Fibroblast of lung (primary cell): ENCODE measurements at regions not wholly inside any gene's neighbourhood (a gene's known extent, or its start where the extent isn't known, plus 50 kb on each side); places are given as distances from the start of the nearest gene placed in this dataset.

Experiments
- DNase-seq, 2 donors: peaks; one replicate each; pipeline versions ENCODE4 v3.0.0 to v3.0.0-alpha.2; 2010; ENCODE audit warnings: low read depth in 2 of 2
- H2AFZ ChIP-seq: 2 replicates; pipeline ENCODE4 v1.5.1; 2012; ENCODE audit warnings: low read length, control low read depth, inconsistent platforms
- H3K27ac ChIP-seq: 2 replicates; pipeline ENCODE4 v1.5.1; 2011; ENCODE audit warnings: low read length, control low read depth; ENCODE audit not compliant: insufficient read depth
- H3K27me3 ChIP-seq: 2 replicates; pipeline ENCODE4 v1.5.1; 2011; ENCODE audit warnings: mild to moderate bottlenecking, low read length; ENCODE audit not compliant: control insufficient read depth, insufficient read depth
- H3K36me3 ChIP-seq: 2 replicates; pipeline ENCODE4 v1.5.1; 2011; ENCODE audit warnings: low read length; ENCODE audit not compliant: control insufficient read depth, insufficient read depth
- H3K4me1 ChIP-seq: 2 replicates; pipeline ENCODE4 v1.5.1; 2011; ENCODE audit warnings: low read length; ENCODE audit not compliant: control insufficient read depth, insufficient read depth; ENCODE audit errors: extremely low read depth
- H3K4me2 ChIP-seq: 2 replicates; pipeline ENCODE4 v1.5.1; 2011; ENCODE audit warnings: low read length, control low read depth; ENCODE audit not compliant: insufficient read depth; ENCODE audit errors: extremely low read depth
- H3K4me3 ChIP-seq, 4 experiments: fragments of 200-600 bp in 1 of 4; sonication (generic) in 1 of 4; replicated peaks in 1 of 4; 2 replicates each; pipeline ENCODE4 v1.5.1; 2011 to 2016; ENCODE audit warnings: low read length in 4 of 4, low read depth in 3 of 4, mild to moderate bottlenecking in 3 of 4, control low read depth in 2 of 4, inconsistent platforms in 1 of 4, mixed read lengths in 1 of 4; ENCODE audit not compliant: insufficient read depth in 1 of 4; ENCODE audit errors: control extremely low read depth in 1 of 4
- H3K79me2 ChIP-seq: 2 replicates; pipeline ENCODE4 v1.5.1; 2012; ENCODE audit warnings: mild to moderate bottlenecking, low read length, inconsistent platforms; ENCODE audit not compliant: control insufficient read depth, insufficient read depth
- H3K9ac ChIP-seq: 2 replicates; pipeline ENCODE4 v1.5.1; 2011; ENCODE audit warnings: mild to moderate bottlenecking, low read length, control low read depth; ENCODE audit not compliant: insufficient read depth
- H3K9me3 ChIP-seq: 2 replicates; pipeline ENCODE4 v1.5.1; 2012; ENCODE audit warnings: low read depth, low read length; ENCODE audit not compliant: control insufficient read depth, insufficient read depth
- H4K20me1 ChIP-seq: 2 replicates; pipeline ENCODE4 v1.5.1; 2011; ENCODE audit warnings: low read length; ENCODE audit not compliant: control insufficient read depth, insufficient read depth; ENCODE audit errors: extremely low read depth
- EZH2 ChIP-seq: IDR thresholded peaks from 2 replicates; pipeline ENCODE4 v1.5.1; 2012; ENCODE audit warnings: low read length, control low read depth, mild to moderate bottlenecking; ENCODE audit errors: missing control alignments
- TF ChIP-seq, protein P1 (sequence below), 2 donors: IDR thresholded peaks in 1 of 2; conservative IDR thresholded peaks in 1 of 2; 1 replicate in 1 of 2; 2 replicates in 1 of 2; pipeline ENCODE4 v1.5.1; 2011 to 2012; ENCODE audit warnings: low read length in 2 of 2, control low read depth in 1 of 2, inconsistent platforms in 1 of 2, low read depth in 1 of 2, mild to moderate bottlenecking in 1 of 2

DNA sequence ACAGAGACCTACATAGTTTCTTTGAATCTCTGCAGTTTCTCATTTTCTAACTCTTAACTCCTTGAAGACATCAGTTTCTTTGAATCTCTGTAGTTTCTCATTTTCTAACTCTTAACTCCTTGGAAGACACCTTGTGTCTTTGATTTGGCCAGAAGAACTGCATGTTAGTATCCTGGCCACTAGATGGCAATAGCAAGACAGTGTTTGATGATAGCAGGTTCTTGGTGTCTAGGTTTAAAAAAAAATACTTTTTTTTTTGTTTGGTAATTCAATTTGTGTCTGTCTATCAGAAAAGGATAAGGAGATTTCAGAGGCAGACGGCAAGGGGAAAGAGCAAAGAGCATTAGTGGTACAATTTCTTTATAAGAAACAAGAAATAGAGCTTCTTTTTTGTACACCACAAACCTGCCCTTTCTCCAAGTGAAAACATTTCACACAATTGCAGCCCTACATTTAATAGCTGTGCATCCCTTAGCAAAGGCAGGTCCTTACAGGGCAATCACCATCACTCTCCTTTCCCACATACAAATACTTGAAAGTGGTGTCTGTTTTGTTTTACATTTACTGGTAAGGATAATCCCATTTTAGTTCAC, 1324.9 kb upstream of the CDH8 start:
- H3K36me3 ChIP-seq = no peaks in the 10 kb centered on the region
- peak; percentile 47 to 73 for DNase-seq
- no peak overlapping the region for H3K4me2 ChIP-seq
- H3K79me2 ChIP-seq = no peaks in the 10 kb centered on the region
- H3K9ac ChIP-seq = no peak overlapping the region
- H3K4me3 ChIP-seq = no peak overlapping the region
- no peak overlapping the region for H2AFZ ChIP-seq
- no peaks in the 10 kb centered on the region for H3K4me1 ChIP-seq
- H4K20me1 ChIP-seq = no peaks in the 10 kb centered on the region
- TF ChIP-seq, protein P1, sequence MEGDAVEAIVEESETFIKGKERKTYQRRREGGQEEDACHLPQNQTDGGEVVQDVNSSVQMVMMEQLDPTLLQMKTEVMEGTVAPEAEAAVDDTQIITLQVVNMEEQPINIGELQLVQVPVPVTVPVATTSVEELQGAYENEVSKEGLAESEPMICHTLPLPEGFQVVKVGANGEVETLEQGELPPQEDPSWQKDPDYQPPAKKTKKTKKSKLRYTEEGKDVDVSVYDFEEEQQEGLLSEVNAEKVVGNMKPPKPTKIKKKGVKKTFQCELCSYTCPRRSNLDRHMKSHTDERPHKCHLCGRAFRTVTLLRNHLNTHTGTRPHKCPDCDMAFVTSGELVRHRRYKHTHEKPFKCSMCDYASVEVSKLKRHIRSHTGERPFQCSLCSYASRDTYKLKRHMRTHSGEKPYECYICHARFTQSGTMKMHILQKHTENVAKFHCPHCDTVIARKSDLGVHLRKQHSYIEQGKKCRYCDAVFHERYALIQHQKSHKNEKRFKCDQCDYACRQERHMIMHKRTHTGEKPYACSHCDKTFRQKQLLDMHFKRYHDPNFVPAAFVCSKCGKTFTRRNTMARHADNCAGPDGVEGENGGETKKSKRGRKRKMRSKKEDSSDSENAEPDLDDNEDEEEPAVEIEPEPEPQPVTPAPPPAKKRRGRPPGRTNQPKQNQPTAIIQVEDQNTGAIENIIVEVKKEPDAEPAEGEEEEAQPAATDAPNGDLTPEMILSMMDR (conservative IDR thresholded peaks at IDR 0.05 in 1 of 2, IDR thresholded peaks at IDR 0.05 in 1 of 2; ENCODE audit: low read depth in 1 of 2, low read length in 2 of 2) = peak; percentile 85 to 87
- TF ChIP-seq EZH2 = no peak
- no peaks in the 10 kb centered on the region for H3K9me3 ChIP-seq
- H3K27me3 ChIP-seq = no peaks in the 10 kb centered on the region
- no peak overlapping the region for H3K27ac ChIP-seq

DNA sequence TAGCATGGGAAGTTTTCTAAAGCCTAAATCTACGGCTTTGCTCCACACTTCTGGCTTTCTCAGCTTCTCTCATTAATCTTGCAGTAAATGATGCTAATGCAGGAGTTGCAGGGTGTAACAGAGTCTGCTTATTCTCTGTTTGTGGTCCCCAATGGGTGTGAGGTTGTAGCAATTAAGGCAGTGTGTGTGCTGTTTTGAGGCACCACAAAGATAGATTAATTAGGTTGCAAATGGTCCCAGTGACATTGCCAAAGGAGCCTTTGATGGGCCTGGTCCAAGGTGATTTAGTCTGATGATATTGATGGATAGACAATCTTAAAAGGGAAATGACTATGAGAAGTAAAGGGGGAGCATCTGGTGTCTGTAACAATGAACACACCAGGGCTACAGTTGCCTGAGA, 1313.7 kb upstream of the CDH8 start:
- H3K4me3 ChIP-seq = no peak overlapping the region
- DNase-seq = no peak
- H3K9me3 ChIP-seq = no peaks in the 10 kb centered on the region
- H3K27ac ChIP-seq = no peak overlapping the region
- no peak overlapping the region for H3K4me2 ChIP-seq
- H3K79me2 ChIP-seq = no peaks in the 10 kb centered on the region
- no peak overlapping the region for H2AFZ ChIP-seq
- no peak overlapping the region for H3K9ac ChIP-seq
- no peaks in the 10 kb centered on the region for H3K27me3 ChIP-seq
- H3K4me1 ChIP-seq = no peaks in the 10 kb centered on the region
- H3K36me3 ChIP-seq = no peaks in the 10 kb centered on the region
- H4K20me1 ChIP-seq = no peaks in the 10 kb centered on the region
- TF ChIP-seq EZH2 = no peak
- TF ChIP-seq, protein P1 (conservative IDR thresholded peaks at IDR 0.05 in 1 of 2, IDR thresholded peaks at IDR 0.05 in 1 of 2; ENCODE audit: low read depth in 1 of 2, low read length in 2 of 2) = no peak

DNA sequence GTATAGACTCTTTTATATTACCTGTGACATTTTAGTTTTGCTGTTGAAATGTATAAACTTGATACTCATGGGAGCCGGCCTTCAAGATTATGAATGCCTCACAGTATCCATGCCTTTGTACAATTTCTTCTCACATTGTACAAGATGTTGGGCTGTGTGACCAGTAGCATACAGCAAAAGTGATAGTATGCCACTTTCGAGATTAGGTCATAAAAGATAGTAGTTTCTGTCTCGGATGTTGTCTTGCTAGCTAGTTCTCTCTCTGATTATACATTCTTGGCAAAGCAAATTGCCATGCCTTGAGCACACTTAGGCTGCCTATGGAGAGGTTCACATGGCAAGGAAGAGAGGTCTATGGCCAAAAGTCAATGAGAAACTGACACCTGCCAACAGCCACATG, 1309.8 kb upstream of the CDH8 start:
- H4K20me1 ChIP-seq = no peaks in the 10 kb centered on the region
- H3K27me3 ChIP-seq = no peaks in the 10 kb centered on the region
- no peaks in the 10 kb centered on the region for H3K9me3 ChIP-seq
- H3K9ac ChIP-seq = no peak overlapping the region
- no peak overlapping the region for H3K4me2 ChIP-seq
- H3K4me3 ChIP-seq = no peak overlapping the region
- H2AFZ ChIP-seq = no peak overlapping the region
- no peaks in the 10 kb centered on the region for H3K36me3 ChIP-seq
- TF ChIP-seq EZH2 = no peak
- TF ChIP-seq, protein P1 (conservative IDR thresholded peaks at IDR 0.05 in 1 of 2, IDR thresholded peaks at IDR 0.05 in 1 of 2; ENCODE audit: low read depth in 1 of 2, low read length in 2 of 2) = no peak
- no peaks in the 10 kb centered on the region for H3K79me2 ChIP-seq
- no peaks in the 10 kb centered on the region for H3K4me1 ChIP-seq
- no peak overlapping the region for H3K27ac ChIP-seq
- no peak for DNase-seq
